SKM-1 (cell line): ENCODE measurements at regions not wholly inside any gene's neighbourhood (a gene's known extent, or its start where the extent isn't known, plus 50 kb on each side); places are given as distances from the start of the nearest gene placed in this dataset.

ENCODE experiments used
- DNase-seq: peaks from one replicate; lab custom pipeline; 2025; ENCODE audit not compliant: unreplicated experiment; lab: John Stamatoyannopoulos, UW

- no peak for DNase-seq
Measured at GRCh38 chr5:107090506-107090905, 580.2 kb downstream of the EFNA5 start.

GRCh38 chr5:107088907-107089306 lies 581.8 kb downstream of the EFNA5 start:
- DNase-seq, result no peak

- no peak for DNase-seq
Measured at GRCh38 chr5:107085572-107085971, 585.2 kb downstream of the EFNA5 start.

- no peak for DNase-seq
Measured at GRCh38 chr5:107074996-107075395, 595.7 kb downstream of the EFNA5 start.

GRCh38 chr5:107072967-107073366 lies 597.8 kb downstream of the EFNA5 start:
- DNase-seq, result no peak

- no peak for DNase-seq
Measured at GRCh38 chr5:107072440-107072839, 598.3 kb downstream of the EFNA5 start.

GRCh38 chr5:107068782-107069181 lies 602.0 kb downstream of the EFNA5 start:
- DNase-seq, result no peak

GRCh38 chr5:107067395-107067794 lies 603.3 kb downstream of the EFNA5 start:
- DNase-seq, result no peak

- no peak for DNase-seq
Measured at GRCh38 chr5:107063511-107063910, 607.2 kb downstream of the EFNA5 start.

GRCh38 chr5:107058803-107059202 lies 611.9 kb downstream of the EFNA5 start:
- no peak for DNase-seq

GRCh38 chr5:107058235-107058634 lies 612.5 kb downstream of the EFNA5 start:
- no peak for DNase-seq

GRCh38 chr5:107056278-107056677 lies 614.5 kb downstream of the EFNA5 start:
- no peak for DNase-seq

- no peak for DNase-seq
Measured at GRCh38 chr5:107047048-107047447, 623.7 kb downstream of the EFNA5 start.

- DNase-seq, result no peak
Measured at GRCh38 chr5:107043665-107044064, 627.1 kb downstream of the EFNA5 start.

- no peak for DNase-seq
Measured at GRCh38 chr5:107040907-107041306, 629.8 kb downstream of the EFNA5 start.

GRCh38 chr5:107032629-107033028 lies 638.1 kb downstream of the EFNA5 start:
- DNase-seq, result no peak

- DNase-seq, result no peak
Measured at GRCh38 chr5:107028938-107029337, 641.8 kb downstream of the EFNA5 start.

GRCh38 chr5:107025712-107026497 lies 644.8 kb downstream of the EFNA5 start:
- DNase-seq, result no peak

- DNase-seq, result no peak
Measured at GRCh38 chr5:107023732-107024131, 647.0 kb downstream of the EFNA5 start.

- no peak for DNase-seq
Measured at GRCh38 chr5:107021575-107021974, 649.2 kb downstream of the EFNA5 start.

- DNase-seq, result no peak
Measured at GRCh38 chr5:107020626-107021025, 650.1 kb downstream of the EFNA5 start.

- DNase-seq, result no peak
Measured at GRCh38 chr5:107017616-107018015, 653.1 kb downstream of the EFNA5 start.

GRCh38 chr5:107012371-107012770 lies 658.4 kb downstream of the EFNA5 start:
- no peak for DNase-seq
